ENCODE measurements at regions not wholly inside any gene's neighbourhood (a gene's known extent, or its start where the extent isn't known, plus 50 kb on each side); places are given as distances from the start of the nearest gene placed in this dataset.

DNA sequence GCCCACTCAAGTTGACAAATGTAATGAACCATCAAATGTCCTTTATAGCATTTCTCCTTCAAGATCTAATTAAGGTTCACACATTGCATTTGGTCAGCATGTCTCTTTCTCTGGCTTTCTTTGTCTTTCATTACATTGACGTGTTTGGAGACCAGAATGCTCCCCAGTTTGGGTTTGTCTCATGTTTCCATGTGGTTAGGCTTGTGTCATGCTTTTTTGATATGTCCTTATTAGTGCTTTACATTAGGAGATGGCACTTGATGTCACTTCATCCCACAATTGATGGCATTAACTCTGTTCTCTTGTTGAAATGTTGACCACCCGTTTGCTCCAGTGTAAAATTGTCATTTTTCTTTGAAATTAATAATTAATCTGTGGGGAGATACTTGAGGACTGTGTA, 165.8 kb downstream of the AKAIN1 start:
- Histone ChIP-seq H3K9ac (ENCODE audit: low read length) (no peak overlapping the region), H3K9me3 (ENCODE audit: control extremely low read depth in 1 of 3, control insufficient read depth in 2 of 3, insufficient read depth in 1 of 3, low read length in 2 of 3) (peaks cover 0 to 4% (median 0%) of the 10 kb centered on the region in 3 donors), H4K20me1 (ENCODE audit: control insufficient read depth, insufficient read depth, low read length, poor library complexity, severe bottlenecking) (no peaks in the 10 kb centered on the region), H3K27ac (ENCODE audit: low read length in 2 of 2) (no peak overlapping the region), H3K4me1 (ENCODE audit: control insufficient read depth in 2 of 2, insufficient read depth in 2 of 2, low read length in 2 of 2) (no peaks in the 10 kb centered on the region), H3K79me2 (ENCODE audit: control insufficient read depth, insufficient read depth, low read length) (no peaks in the 10 kb centered on the region), H3K4me2 (replicated peaks; ENCODE audit: low read depth, low read length, poor library complexity, severe bottlenecking) (no peak overlapping the region), H2AFZ (ENCODE audit: insufficient read depth, low read depth, low read length, poor library complexity, severe bottlenecking) (no peak overlapping the region), H3K27me3 (replicated peaks in 1 of 4; ENCODE audit: control extremely low read depth in 1 of 4, control insufficient read depth in 3 of 4, insufficient read depth in 4 of 4, low read length in 3 of 4) (no peaks in the 10 kb centered on the region), H3K36me3 (replicated peaks in 1 of 2; ENCODE audit: control extremely low read depth in 1 of 2, control insufficient read depth in 1 of 2, extremely low read depth in 1 of 2, insufficient read depth in 2 of 2, low read length in 1 of 2) (no peaks in the 10 kb centered on the region), H3K4me3 (ENCODE audit: control extremely low read depth in 1 of 5, extremely low read depth in 1 of 5, insufficient read depth in 1 of 5, low read depth in 2 of 5, low read length in 4 of 5) (no peak overlapping the region)
- Mint-ChIP-seq H3K9me3 (ENCODE audit: insufficient read depth) (peaks cover 15% of the 10 kb centered on the region), H3K4me1 (no peaks in the 10 kb centered on the region), H3K27ac (no peak overlapping the region), H3K4me3 (no peak overlapping the region), H3K27me3 (no peaks in the 10 kb centered on the region)
- ChIA-PET CTCF (interaction anchor here (0.7 kb wide), 1 partner anchor 723 kb away, joined by 3 read pairs; no protein-coding TSS in a partner anchor), POLR2A (no interaction called here)
- intact Hi-C loops (cut with micrococcal nuclease), result no loop called here
- ATAC-seq (ENCODE audit: low read depth) (no peak), DNase-seq (no peak)
- WGBS (ENCODE audit: insufficient coverage), result 80% methylated on average over 1 of the region's 2 CpGs
- TF ChIP-seq, protein P1, sequence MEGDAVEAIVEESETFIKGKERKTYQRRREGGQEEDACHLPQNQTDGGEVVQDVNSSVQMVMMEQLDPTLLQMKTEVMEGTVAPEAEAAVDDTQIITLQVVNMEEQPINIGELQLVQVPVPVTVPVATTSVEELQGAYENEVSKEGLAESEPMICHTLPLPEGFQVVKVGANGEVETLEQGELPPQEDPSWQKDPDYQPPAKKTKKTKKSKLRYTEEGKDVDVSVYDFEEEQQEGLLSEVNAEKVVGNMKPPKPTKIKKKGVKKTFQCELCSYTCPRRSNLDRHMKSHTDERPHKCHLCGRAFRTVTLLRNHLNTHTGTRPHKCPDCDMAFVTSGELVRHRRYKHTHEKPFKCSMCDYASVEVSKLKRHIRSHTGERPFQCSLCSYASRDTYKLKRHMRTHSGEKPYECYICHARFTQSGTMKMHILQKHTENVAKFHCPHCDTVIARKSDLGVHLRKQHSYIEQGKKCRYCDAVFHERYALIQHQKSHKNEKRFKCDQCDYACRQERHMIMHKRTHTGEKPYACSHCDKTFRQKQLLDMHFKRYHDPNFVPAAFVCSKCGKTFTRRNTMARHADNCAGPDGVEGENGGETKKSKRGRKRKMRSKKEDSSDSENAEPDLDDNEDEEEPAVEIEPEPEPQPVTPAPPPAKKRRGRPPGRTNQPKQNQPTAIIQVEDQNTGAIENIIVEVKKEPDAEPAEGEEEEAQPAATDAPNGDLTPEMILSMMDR (IDR thresholded peaks at IDR 0.05), result no peak
- TF ChIP-seq EZH2 (IDR thresholded peaks at IDR 0.05; ENCODE audit: borderline replicate concordance, insufficient read depth, low read depth, low read length, poor library complexity, severe bottlenecking), result no peak

DNA sequence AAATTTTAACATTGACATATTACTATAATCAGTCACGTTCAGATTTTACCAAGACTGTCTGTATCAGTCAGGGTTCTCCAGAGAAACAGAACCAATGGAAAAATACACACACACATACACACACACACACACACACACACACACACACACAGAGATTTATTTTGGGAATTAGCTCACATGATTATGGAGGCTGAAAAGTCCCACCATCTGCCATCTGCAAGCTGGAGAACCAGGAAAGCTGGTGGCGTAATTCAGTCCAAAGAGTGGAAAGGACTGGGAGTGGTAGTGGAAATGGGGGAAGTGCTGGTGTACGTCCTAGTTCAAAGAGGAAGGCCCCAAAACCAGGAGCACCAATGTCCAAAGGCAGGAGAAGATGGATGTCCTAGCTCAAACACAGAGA, 166.4 kb downstream of the AKAIN1 start:
- CTCF ChIA-PET, result interaction anchor here (0.7 kb wide), 1 partner anchor 723 kb away, joined by 3 read pairs; no protein-coding TSS in a partner anchor
- H3K9me3 Mint-ChIP-seq (ENCODE audit: insufficient read depth), result peaks cover 15% of the 10 kb centered on the region
- no peak overlapping the region for H3K27ac Mint-ChIP-seq
- no peak overlapping the region for H3K4me2 ChIP-seq (replicated peaks; ENCODE audit: low read depth, low read length, poor library complexity, severe bottlenecking)
- H3K79me2 ChIP-seq (ENCODE audit: control insufficient read depth, insufficient read depth, low read length), result no peaks in the 10 kb centered on the region
- H3K4me1 ChIP-seq (ENCODE audit: control insufficient read depth in 2 of 2, insufficient read depth in 2 of 2, low read length in 2 of 2), result no peaks in the 10 kb centered on the region
- no peak for TF ChIP-seq EZH2 (IDR thresholded peaks at IDR 0.05; ENCODE audit: borderline replicate concordance, insufficient read depth, low read depth, low read length, poor library complexity, severe bottlenecking)
- TF ChIP-seq, protein P1 (IDR thresholded peaks at IDR 0.05), result no peak
- H3K4me3 Mint-ChIP-seq, result no peak overlapping the region
- no peak for ATAC-seq (ENCODE audit: low read depth)
- peaks cover 0 to 2% (median 0%) of the 10 kb centered on the region in 3 donors for H3K9me3 ChIP-seq (ENCODE audit: control extremely low read depth in 1 of 3, control insufficient read depth in 2 of 3, insufficient read depth in 1 of 3, low read length in 2 of 3)
- intact Hi-C loops (cut with micrococcal nuclease), result no loop called here
- POLR2A ChIA-PET, result no interaction called here
- H3K27me3 Mint-ChIP-seq, result no peaks in the 10 kb centered on the region
- no peak overlapping the region for H2AFZ ChIP-seq (ENCODE audit: insufficient read depth, low read depth, low read length, poor library complexity, severe bottlenecking)
- no peaks in the 10 kb centered on the region for H3K36me3 ChIP-seq (replicated peaks in 1 of 2; ENCODE audit: control extremely low read depth in 1 of 2, control insufficient read depth in 1 of 2, extremely low read depth in 1 of 2, insufficient read depth in 2 of 2, low read length in 1 of 2)
- no peak for DNase-seq
- no peaks in the 10 kb centered on the region for H3K27me3 ChIP-seq (replicated peaks in 1 of 4; ENCODE audit: control extremely low read depth in 1 of 4, control insufficient read depth in 3 of 4, insufficient read depth in 4 of 4, low read length in 3 of 4)
- H3K9ac ChIP-seq (ENCODE audit: low read length), result no peak overlapping the region
- WGBS (ENCODE audit: insufficient coverage), result 89% methylated on average over 1 of the region's 3 CpGs
- H3K4me3 ChIP-seq (ENCODE audit: control extremely low read depth in 1 of 5, extremely low read depth in 1 of 5, insufficient read depth in 1 of 5, low read depth in 2 of 5, low read length in 4 of 5), result no peak overlapping the region
- H4K20me1 ChIP-seq (ENCODE audit: control insufficient read depth, insufficient read depth, low read length, poor library complexity, severe bottlenecking), result no peaks in the 10 kb centered on the region
- H3K4me1 Mint-ChIP-seq, result no peaks in the 10 kb centered on the region
- no peak overlapping the region for H3K27ac ChIP-seq (ENCODE audit: low read length in 2 of 2)

Measured in B cell (primary cell).